ENCODE measurements at regions not wholly inside any gene's neighbourhood (a gene's known extent, or its start where the extent isn't known, plus 50 kb on each side); places are given as distances from the start of the nearest gene placed in this dataset.

GRCh38 chr1:30415171-30415940 lies 308.0 kb downstream of the MATN1 start (continued):
- TF ChIP-seq EGR1 (IDR thresholded peaks at IDR 0.05; ENCODE audit: low read depth in 2 of 2): no peak
- no peak for TF ChIP-seq MAX (IDR thresholded peaks at IDR 0.05)
- TF ChIP-seq GABPA (IDR thresholded peaks at IDR 0.05 in 1 of 2, conservative IDR thresholded peaks at IDR 0.05 in 1 of 2): no peak

GRCh38 chr1:30414851-30415165 lies 308.6 kb downstream of the MATN1 start:
- no peak overlapping the region for H3K4me3 ChIP-seq (ENCODE audit: low read depth in 1 of 3, low read length in 3 of 3)
- no peaks in the 10 kb centered on the region for H3K36me3 ChIP-seq (ENCODE audit: control insufficient read depth in 4 of 4, insufficient read depth in 3 of 4, low read depth in 1 of 4, low read length in 3 of 4)
- DNase-seq (ENCODE audit: low spot score): no peak
- no peak for TF ChIP-seq FOXA2 (IDR thresholded peaks at IDR 0.05)
- TF ChIP-seq RAD21 (IDR thresholded peaks at IDR 0.05): no peak
- no peak for TF ChIP-seq HNF4G (IDR thresholded peaks at IDR 0.05)
- TF ChIP-seq GABPA (IDR thresholded peaks at IDR 0.05 in 1 of 2, conservative IDR thresholded peaks at IDR 0.05 in 1 of 2): no peak
- TF ChIP-seq YY1 (IDR thresholded peaks at IDR 0.05): no peak
- no peak for TF ChIP-seq RXRA (IDR thresholded peaks at IDR 0.05)
- no peak for TF ChIP-seq EGR1 (IDR thresholded peaks at IDR 0.05; ENCODE audit: low read depth in 2 of 2)
- TF ChIP-seq FOXA1 (IDR thresholded peaks at IDR 0.05): no peak
- TF ChIP-seq TAF1 (conservative IDR thresholded peaks at IDR 0.05): no peak
- TF ChIP-seq REST (IDR thresholded peaks at IDR 0.05): no peak
- no peak for TF ChIP-seq ZBTB33 (IDR thresholded peaks at IDR 0.05)
- no peaks in the 10 kb centered on the region for H3K9me3 ChIP-seq (ENCODE audit: control insufficient read depth in 4 of 4, low read length in 3 of 4)
- no peaks in the 10 kb centered on the region for H3K4me1 ChIP-seq (ENCODE audit: control insufficient read depth in 4 of 4, insufficient read depth in 4 of 4, low read length in 3 of 4)
- WGBS: 61% methylated on average over 3 of the region's 3 CpGs
- H3K27me3 ChIP-seq (ENCODE audit: control insufficient read depth in 4 of 4, insufficient read depth in 4 of 4, low read length in 3 of 4): no peaks in the 10 kb centered on the region
- H3K9ac ChIP-seq (ENCODE audit: low read depth in 1 of 2, low read length in 2 of 2): no peak overlapping the region
- no peak overlapping the region for H3K27ac ChIP-seq (ENCODE audit: low read depth in 1 of 2, low read length in 2 of 2)

- Histone ChIP-seq H3K4me1 (ENCODE audit: control insufficient read depth in 4 of 4, insufficient read depth in 4 of 4, low read length in 3 of 4) (no peaks in the 10 kb centered on the region), H3K36me3 (ENCODE audit: control insufficient read depth in 4 of 4, insufficient read depth in 3 of 4, low read depth in 1 of 4, low read length in 3 of 4) (no peaks in the 10 kb centered on the region), H3K9ac (ENCODE audit: low read depth in 1 of 2, low read length in 2 of 2) (no peak overlapping the region), H3K9me3 (ENCODE audit: control insufficient read depth in 4 of 4, low read length in 3 of 4) (no peaks in the 10 kb centered on the region), H3K27me3 (ENCODE audit: control insufficient read depth in 4 of 4, insufficient read depth in 4 of 4, low read length in 3 of 4) (no peaks in the 10 kb centered on the region), H3K4me3 (ENCODE audit: low read depth in 1 of 3, low read length in 3 of 3) (no peak overlapping the region), H3K27ac (ENCODE audit: low read depth in 1 of 2, low read length in 2 of 2) (no peak overlapping the region)
- TF ChIP-seq NR2F2 (IDR thresholded peaks at IDR 0.05) (no peak), REST (IDR thresholded peaks at IDR 0.05) (no peak), FOXA1 (IDR thresholded peaks at IDR 0.05) (no peak), ZBTB33 (IDR thresholded peaks at IDR 0.05) (no peak), MAX (IDR thresholded peaks at IDR 0.05) (no peak), YY1 (IDR thresholded peaks at IDR 0.05) (no peak), FOXA2 (IDR thresholded peaks at IDR 0.05) (no peak), RAD21 (IDR thresholded peaks at IDR 0.05) (no peak), HNF4G (IDR thresholded peaks at IDR 0.05) (no peak), GABPA (IDR thresholded peaks at IDR 0.05 in 1 of 2, conservative IDR thresholded peaks at IDR 0.05 in 1 of 2) (no peak), RXRA (IDR thresholded peaks at IDR 0.05) (no peak), JUND (IDR thresholded peaks at IDR 0.05) (no peak)
- peak; percentile 28 for DNase-seq (ENCODE audit: low spot score)
- 71% methylated on average over 14 of the region's 14 CpGs for WGBS
These were observed 309.1 kb downstream of the MATN1 start for GRCh38 chr1:30414086-30414850.
